GM03348 (cell line): ENCODE measurements at regions not wholly inside any gene's neighbourhood (a gene's known extent, or its start where the extent isn't known, plus 50 kb on each side); places are given as distances from the start of the nearest gene placed in this dataset.

Source experiments
- DNase-seq: peaks from one replicate; pipeline ENCODE4 v3.0.0; 2012; ENCODE audit warnings: low spot score

GRCh38 chr1:82048596-82048995, 247.9 kb downstream of the ADGRL2 start:
- no peak for DNase-seq

DNA sequence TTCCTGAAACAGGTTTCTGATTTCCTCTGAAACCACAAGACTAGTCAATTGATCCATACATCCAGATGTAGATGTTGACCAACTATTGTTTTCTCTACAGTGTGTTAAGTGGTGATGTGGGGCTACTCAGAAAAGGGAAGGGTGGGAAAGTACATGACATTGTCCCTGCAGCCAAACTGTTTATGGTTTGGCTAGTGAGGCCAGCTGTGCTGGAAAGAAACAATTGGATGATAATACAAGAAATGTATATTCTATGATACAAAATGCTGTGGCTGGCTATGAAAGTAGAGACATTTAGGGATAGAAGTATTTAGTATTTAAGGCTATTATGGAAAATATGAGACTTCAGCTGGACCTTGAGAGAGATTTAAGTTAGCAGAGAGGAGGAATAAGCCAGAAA, 244.5 kb downstream of the ADGRL2 start:
- no peak for DNase-seq

DNA sequence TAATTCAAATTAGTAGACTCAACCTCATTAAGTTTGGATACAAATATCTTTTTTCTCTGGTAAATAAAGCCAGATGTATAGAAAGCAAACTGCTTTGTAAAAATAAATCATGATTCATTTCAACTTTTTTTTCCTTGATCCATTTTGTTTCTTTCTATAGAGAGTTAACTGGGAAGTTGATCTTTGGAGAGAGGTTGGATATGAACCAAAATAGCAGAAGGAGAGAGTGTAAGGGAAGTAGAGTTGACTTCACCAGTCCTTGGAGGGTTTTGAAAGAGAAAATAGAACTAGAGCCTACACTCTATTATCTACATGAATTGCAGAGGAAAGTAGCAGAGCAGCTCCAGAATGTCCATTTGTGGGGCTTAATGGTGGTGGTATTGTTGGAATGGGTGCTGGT, 243.8 kb downstream of the ADGRL2 start:
- no peak for DNase-seq

- DNase-seq, result no peak
Measured at GRCh38 chr1:82044111-82044510, 243.4 kb downstream of the ADGRL2 start.

DNA sequence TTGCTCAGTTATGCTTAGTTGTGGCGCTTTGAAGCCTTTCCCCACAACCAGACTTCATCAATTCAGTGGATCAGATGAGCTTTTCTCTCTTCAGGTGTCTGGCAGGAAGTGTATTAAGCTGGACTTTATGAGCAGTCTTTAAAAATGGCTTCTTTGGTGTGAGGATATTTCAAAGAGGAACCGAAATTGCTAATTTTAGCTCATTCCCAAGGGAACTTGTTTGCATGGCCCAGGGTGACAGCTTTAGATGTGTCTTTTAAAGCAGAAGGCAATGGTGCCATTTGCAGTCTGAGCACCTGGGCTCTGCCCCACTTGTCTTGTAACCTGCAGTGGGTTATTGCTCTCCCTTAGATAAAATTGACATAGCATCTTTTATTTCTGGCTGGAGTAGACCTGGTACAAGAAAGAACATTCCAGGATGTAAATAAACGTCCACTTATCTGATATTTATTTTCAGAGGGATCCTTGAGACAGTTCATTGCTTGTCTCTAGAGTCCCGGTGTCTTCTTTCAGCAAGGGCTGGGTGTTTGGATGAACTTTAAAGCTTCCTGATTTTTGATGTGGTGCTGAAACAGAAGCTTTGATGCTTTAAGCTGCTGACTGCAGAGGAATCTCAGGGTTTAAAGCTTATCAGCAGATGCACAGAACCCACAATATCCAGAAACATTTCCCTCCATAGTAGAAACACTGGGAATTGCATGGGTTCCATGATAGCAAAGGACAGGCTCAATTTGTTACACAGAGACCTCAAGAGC, 241.7 kb downstream of the ADGRL2 start:
- DNase-seq, result no peak
